Sigmoid colon (tissue), 4 donors: ENCODE measurements at regions not wholly inside any gene's neighbourhood (a gene's known extent, or its start where the extent isn't known, plus 50 kb on each side); places are given as distances from the start of the nearest gene placed in this dataset.

ENCODE experiments used
- CTCF ChIP-seq, 4 experiments: fragments of 450-650 bp in 3 of 4; fragments of 200-600 bp in 1 of 4; IDR thresholded peaks; one replicate each; pipeline ENCODE4 v1.5.1; 2016 to 2019; ENCODE audit warnings: antibody characterized with exemption in 4 of 4, mild to moderate bottlenecking in 3 of 4, moderate library complexity in 2 of 4
- POLR2AphosphoS5 ChIP-seq, 4 donors: sonication (generic); formaldehyde crosslinking; IDR thresholded peaks; one replicate each; pipeline ENCODE4 v1.6.1; 2017; ENCODE audit warnings: antibody characterized with exemption in 4 of 4

- TF ChIP-seq CTCF (IDR thresholded peaks at IDR 0.05) (no peak), POLR2AphosphoS5 (IDR thresholded peaks at IDR 0.05) (no peak)
These were observed 240.3 kb upstream of the NREP start for GRCh38 chr5:111997308-111997707.
